Endothelial cell of umbilical vein (primary cell): ENCODE measurements at regions not wholly inside any gene's neighbourhood (a gene's known extent, or its start where the extent isn't known, plus 50 kb on each side); places are given as distances from the start of the nearest gene placed in this dataset.

ENCODE experiments used
- BruUV-seq: library from RNA; stranded (reverse); fragments of 400-500 nt; replicated peaks from 2 replicates; lab custom pipeline; 2021; lab: Mats Ljungman, UMichigan
- CTCF ChIA-PET: fragments of 300-600, 350-600 bp; sonication (Branson Sonifier 250); formaldehyde crosslinking; loops from one replicate; lab custom pipeline; 2021; ENCODE audit warnings: antibody characterized with exemption, inconsistent platforms; lab: Charles Lee
- POLR2A ChIA-PET: fragments of 300-600, 350-600 bp; sonication (Branson Sonifier 250); formaldehyde crosslinking; loops from one replicate; lab custom pipeline; 2021; ENCODE audit warnings: antibody characterized with exemption, inconsistent platforms; lab: Charles Lee
- DNase-seq: peaks from one replicate; pipeline ENCODE4 v3.0.0-alpha.2; 2011; ENCODE audit warnings: low read depth, low spot score
- FAIRE-seq: peaks from 2 replicates; lab custom pipeline; 2011; peaks lifted over from hg19 to GRCh38; lab: Jason Lieb, UNC
- H2AFZ ChIP-seq: 2 replicates; pipeline ENCODE4 v1.6.0; 2012; ENCODE audit warnings: low read depth, low read length, control low read depth, inconsistent platforms
- H3K27ac ChIP-seq: 2 replicates; pipeline ENCODE4 v1.5.1; 2011; ENCODE audit warnings: low read depth, mild to moderate bottlenecking, control low read depth, low read length, moderate library complexity; ENCODE audit not compliant: insufficient read depth
- H3K27me3 ChIP-seq, 2 experiments: 2 replicates each; pipeline versions ENCODE4 v1.6.0 to v1.6.1; 2011; ENCODE audit warnings: low read length in 2 of 2, mixed read lengths in 1 of 2; ENCODE audit not compliant: control insufficient read depth in 2 of 2, insufficient read depth in 2 of 2
- H3K36me3 ChIP-seq, 2 experiments: 2 replicates in 1 of 2; 3 replicates in 1 of 2; pipeline ENCODE4 v1.5.1; 2011; ENCODE audit warnings: low read length in 2 of 2, mild to moderate bottlenecking in 1 of 2, moderate library complexity in 1 of 2; ENCODE audit not compliant: control insufficient read depth in 2 of 2, insufficient read depth in 2 of 2; ENCODE audit errors: extremely low read depth in 1 of 2
- H3K4me1 ChIP-seq: 3 replicates; pipeline ENCODE4 v1.5.1; 2011; ENCODE audit warnings: mild to moderate bottlenecking, low read length; ENCODE audit not compliant: control insufficient read depth, insufficient read depth; ENCODE audit errors: extremely low read depth
- H3K4me2 ChIP-seq: 2 replicates; pipeline ENCODE4 v1.6.1; 2011; ENCODE audit warnings: low read length, control low read depth, mixed read lengths; ENCODE audit not compliant: insufficient read depth
- H3K4me3 ChIP-seq, 3 experiments: fragments of 200-600 bp in 1 of 3; sonication (generic), shearing (Covaris generic) in 1 of 3; replicated peaks in 1 of 3; 2 replicates each; pipeline ENCODE4 v1.5.1; 2011 to 2016; ENCODE audit warnings: control low read depth in 3 of 3, low read length in 3 of 3, mild to moderate bottlenecking in 2 of 3, inconsistent platforms in 1 of 3, low read depth in 1 of 3, moderate library complexity in 1 of 3; ENCODE audit not compliant: insufficient read depth in 1 of 3
- H3K79me2 ChIP-seq: 2 replicates; pipeline ENCODE4 v1.6.0; 2012; ENCODE audit warnings: low read length, inconsistent platforms; ENCODE audit not compliant: control insufficient read depth, insufficient read depth
- H3K9ac ChIP-seq: replicated peaks from 2 replicates; pipeline ENCODE3; 2011; ENCODE audit warnings: low read length, control low read depth; ENCODE audit not compliant: insufficient read depth; ENCODE audit errors: extremely low read depth
- H3K9me1 ChIP-seq: replicated peaks from 3 replicates; pipeline ENCODE4 v1.6.0; 2011; ENCODE audit warnings: mild to moderate bottlenecking, low read length; ENCODE audit not compliant: control insufficient read depth, insufficient read depth; ENCODE audit errors: extremely low read depth
- H3K9me3 ChIP-seq: replicated peaks from 2 replicates; pipeline ENCODE4 v1.5.1; 2012; ENCODE audit warnings: low read length, inconsistent platforms; ENCODE audit not compliant: control insufficient read depth, insufficient read depth
- H4K20me1 ChIP-seq: replicated peaks from 2 replicates; pipeline ENCODE3; 2011; ENCODE audit warnings: mild to moderate bottlenecking, low read length; ENCODE audit not compliant: control insufficient read depth, insufficient read depth; ENCODE audit errors: extremely low read depth
- CTCF ChIP-seq, 2 donors: IDR thresholded peaks; 1 replicate in 1 of 2; 2 replicates in 1 of 2; pipeline ENCODE4 v1.5.1; 2011; ENCODE audit warnings: low read length in 2 of 2, mild to moderate bottlenecking in 2 of 2, moderate library complexity in 2 of 2, control low read depth in 1 of 2, inconsistent platforms in 1 of 2, low read depth in 1 of 2; ENCODE audit not compliant: insufficient read depth in 1 of 2; ENCODE audit errors: extremely low read depth in 1 of 2
- EZH2 ChIP-seq: IDR thresholded peaks from 2 replicates; pipeline ENCODE4 v1.6.1; 2012; ENCODE audit warnings: borderline replicate concordance, low read depth, mild to moderate bottlenecking, moderate library complexity, low read length, inconsistent platforms; ENCODE audit not compliant: severe bottlenecking
- FOS ChIP-seq: IDR thresholded peaks from 2 replicates; pipeline ENCODE4 v1.6.1; 2011; ENCODE audit warnings: mild to moderate bottlenecking, low read length, moderate library complexity, borderline replicate concordance; ENCODE audit not compliant: insufficient read depth
- GATA2 ChIP-seq: IDR thresholded peaks from 2 replicates; pipeline ENCODE4 v1.7.0; 2011; ENCODE audit warnings: low read depth, mild to moderate bottlenecking, moderate library complexity, mixed read lengths, low read length; ENCODE audit not compliant: insufficient read length, insufficient read depth
- JUN ChIP-seq: IDR thresholded peaks from 2 replicates; pipeline ENCODE4 v1.6.1; 2011; ENCODE audit warnings: borderline replicate concordance, low read depth; ENCODE audit not compliant: insufficient read length, insufficient read depth
- MAX ChIP-seq: IDR thresholded peaks from 2 replicates; pipeline ENCODE4 v1.6.1; 2011; ENCODE audit not compliant: insufficient read depth, insufficient read length
- MYC ChIP-seq: IDR thresholded peaks from one replicate; pipeline ENCODE4 v1.6.1; 2011; ENCODE audit warnings: mild to moderate bottlenecking, low read depth, low read length
- POLR2A ChIP-seq: IDR thresholded peaks from 2 replicates; pipeline ENCODE4 v1.6.1; 2012; ENCODE audit warnings: low read depth, mild to moderate bottlenecking, control low read depth, low read length
- POLR2AphosphoS5 ChIP-seq: IDR thresholded peaks from 2 replicates; pipeline ENCODE4 v1.6.1; 2012; ENCODE audit warnings: low read depth, mild to moderate bottlenecking, control low read depth, low read length, moderate library complexity; ENCODE audit not compliant: insufficient read depth
- dilution Hi-C: fragments of 300-500 bp; cut with MboI; formaldehyde crosslinking; loops from one replicate; pipeline ENCODE4 v1.15.0; 2019; ENCODE audit warnings: low sequenced_read_pairs; ENCODE audit not compliant: extremely low pct_ligation_motif_present
- intact Hi-C: fragments of 100-400 bp; cut with micrococcal nuclease; formaldehyde crosslinking; loops from one replicate; pipeline ENCODE4 v1.10.0; 2022

- H3K27me3 ChIP-seq = no peaks in the 10 kb centered on the region
- TF ChIP-seq EZH2 (no peak), GATA2 (no peak), POLR2A (no peak), JUN (no peak), MYC (no peak), FOS (no peak), MAX (no peak)
- no peak overlapping the region for H3K9ac ChIP-seq
- no peak overlapping the region for H3K4me2 ChIP-seq
- ChIA-PET CTCF (no interaction called here), POLR2A (no interaction called here)
- no peak overlapping the region for H2AFZ ChIP-seq
- BruUV-seq = no TSS peak
- FAIRE-seq = no peak
- H3K4me1 ChIP-seq = no peaks in the 10 kb centered on the region
- DNase-seq = no peak
- intact Hi-C loops (no loop called here), dilution Hi-C loops (no loop called here)
- no peak overlapping the region for H3K27ac ChIP-seq
- H3K9me1 ChIP-seq = no peaks in the 10 kb centered on the region
- no peaks in the 10 kb centered on the region for H3K79me2 ChIP-seq
- H3K4me3 ChIP-seq = no peak overlapping the region
- H3K36me3 ChIP-seq = no peaks in the 10 kb centered on the region
- H3K9me3 ChIP-seq = no peaks in the 10 kb centered on the region
- H4K20me1 ChIP-seq = no peaks in the 10 kb centered on the region
These were observed 124.0 kb upstream of the EFNA5 start for GRCh38 chr5:107794741-107795140.

- Histone ChIP-seq H3K79me2 (no peaks in the 10 kb centered on the region), H3K27me3 (no peaks in the 10 kb centered on the region), H3K9me3 (no peaks in the 10 kb centered on the region), H4K20me1 (no peaks in the 10 kb centered on the region), H3K36me3 (no peaks in the 10 kb centered on the region), H2AFZ (no peak overlapping the region), H3K4me1 (no peaks in the 10 kb centered on the region), H3K9me1 (no peaks in the 10 kb centered on the region), H3K9ac (no peak overlapping the region), H3K27ac (no peak overlapping the region), H3K4me2 (no peak overlapping the region), H3K4me3 (no peak overlapping the region)
- no peak for FAIRE-seq
- TF ChIP-seq MAX (no peak), FOS (no peak), CTCF (IDR thresholded peaks at IDR 0.05; ENCODE audit: extremely low read depth in 1 of 2, insufficient read depth in 1 of 2, low read depth in 1 of 2, low read length in 2 of 2) (no peak), EZH2 (no peak), JUN (no peak), GATA2 (no peak), MYC (no peak), POLR2AphosphoS5 (no peak), POLR2A (no peak)
- intact Hi-C loops = no loop called here
- POLR2A ChIA-PET = no interaction called here
- no peak for DNase-seq
- dilution Hi-C loops = no loop called here
- BruUV-seq = no TSS peak
- CTCF ChIA-PET = interaction anchor here (0.8 kb wide), 1 partner anchor 15 kb away, joined by 3 read pairs; no protein-coding TSS in a partner anchor
These were observed 122.2 kb upstream of the EFNA5 start for GRCh38 chr5:107792940-107793339.
